Fibroblast of pulmonary artery (primary cell): ENCODE measurements at regions not wholly inside any gene's neighbourhood (a gene's known extent, or its start where the extent isn't known, plus 50 kb on each side); places are given as distances from the start of the nearest gene placed in this dataset.

Experiments
- DNase-seq: peaks from one replicate; pipeline ENCODE4 v3.0.0-alpha.2; 2010; ENCODE audit warnings: low read depth
- H3K4me3 ChIP-seq: replicated peaks from 2 replicates; pipeline ENCODE4 v1.5.1; 2011; ENCODE audit warnings: low read depth, mild to moderate bottlenecking, control low read depth, low read length, moderate library complexity
- CTCF ChIP-seq: IDR thresholded peaks from 2 replicates; pipeline ENCODE4 v1.5.1; 2011; ENCODE audit warnings: mild to moderate bottlenecking, control low read depth, low read length, inconsistent platforms; ENCODE audit errors: missing control alignments

DNA sequence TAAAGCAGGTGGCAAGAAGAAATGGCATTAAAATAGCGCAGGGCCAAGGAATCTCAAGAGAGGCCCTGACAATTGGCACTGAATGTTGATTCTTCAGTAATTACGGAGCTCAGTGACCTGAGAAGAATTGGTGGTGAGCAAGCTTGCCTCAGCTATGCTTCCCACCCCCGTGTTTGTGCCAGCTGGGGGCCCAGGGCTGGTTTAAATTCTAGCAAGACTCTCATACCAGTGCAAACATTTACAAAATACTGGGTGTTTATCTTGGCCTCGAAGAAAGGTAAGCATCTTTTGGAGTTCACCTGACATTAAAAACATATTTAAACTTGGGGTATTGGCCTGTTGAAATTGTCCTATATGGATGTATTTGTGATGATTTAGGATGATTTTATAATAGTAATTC, 296.7 kb upstream of the USP25 start:
- no peak for DNase-seq
- TF ChIP-seq CTCF = no peak
- no peak overlapping the region for H3K4me3 ChIP-seq

DNA sequence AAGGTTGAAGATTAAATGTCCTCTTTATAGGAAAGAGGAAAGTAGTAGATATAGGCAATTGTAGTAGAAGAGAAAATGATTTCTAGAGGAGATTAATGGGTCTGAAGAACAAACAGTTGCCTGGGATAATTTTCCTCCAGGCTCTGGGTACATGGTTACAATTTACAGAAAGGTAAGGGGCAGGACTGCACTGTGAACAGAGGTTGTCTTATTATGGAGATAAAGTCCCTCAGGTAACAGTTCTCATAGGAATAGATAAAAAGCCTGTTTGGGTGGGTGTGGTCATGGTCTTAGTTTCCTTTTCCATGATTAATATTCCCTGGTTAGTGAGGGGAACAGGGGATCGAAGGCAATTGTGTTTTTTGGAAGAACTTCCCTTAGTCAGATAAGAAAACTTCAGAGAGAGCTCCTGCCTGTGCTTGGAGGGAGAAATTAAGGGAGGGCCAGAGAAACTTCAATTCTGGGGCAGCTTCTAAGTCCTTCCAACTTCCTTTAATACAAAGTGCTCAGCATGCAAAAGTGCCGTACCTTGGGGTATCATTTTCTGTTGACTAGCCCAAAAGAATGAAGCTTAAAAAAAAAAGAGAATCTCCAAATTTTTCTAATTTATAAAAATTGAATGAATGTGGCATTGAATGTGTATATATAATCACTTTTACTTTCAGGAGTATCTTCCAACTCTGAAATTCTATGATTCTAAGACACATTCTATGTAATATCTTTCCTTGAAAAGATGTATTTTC, 295.4 kb upstream of the USP25 start:
- no peak for TF ChIP-seq CTCF

DNA sequence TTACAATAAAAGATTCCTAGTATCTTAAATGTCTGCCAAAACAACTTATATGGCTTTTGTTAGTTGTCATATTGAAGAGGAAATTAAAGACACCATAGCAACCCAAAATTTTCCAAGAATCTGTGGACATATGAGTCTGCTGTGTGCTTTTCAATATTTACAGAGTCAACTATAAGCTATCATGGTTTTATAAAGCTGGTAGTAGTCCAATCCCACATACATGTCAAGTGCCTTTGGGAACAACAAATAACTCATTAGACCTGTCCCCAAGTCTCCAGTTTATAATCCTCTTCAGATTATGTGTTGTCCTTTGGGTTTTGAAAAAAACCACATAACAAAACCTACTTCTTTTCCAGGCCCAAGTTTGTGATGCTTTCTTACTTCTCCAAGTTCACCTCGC, 293.8 kb upstream of the USP25 start:
- no peak for TF ChIP-seq CTCF
- H3K4me3 ChIP-seq = no peak overlapping the region
- no peak for DNase-seq

More for the DNA sequence above, 295.4 kb upstream of the USP25 start:
- no peak for DNase-seq
- no peak overlapping the region for H3K4me3 ChIP-seq

DNA sequence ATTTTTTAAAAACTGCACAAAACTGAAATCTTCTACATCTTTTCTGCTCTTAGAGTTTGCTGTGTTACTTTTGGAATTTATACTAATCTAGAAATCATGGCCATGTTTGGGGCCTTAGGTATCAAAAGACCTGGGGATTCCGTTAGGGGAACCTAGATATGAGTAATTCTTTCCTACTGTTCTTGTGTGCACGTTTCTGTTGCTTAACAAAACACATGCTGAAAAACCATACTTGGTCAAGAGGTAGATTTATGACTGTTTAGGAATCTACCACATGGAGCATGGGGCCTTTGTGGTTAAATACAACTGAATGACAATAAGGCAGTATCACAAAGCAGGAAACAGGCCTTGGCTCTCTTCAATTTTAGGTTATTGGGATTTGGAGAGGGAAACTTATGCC, 291.9 kb upstream of the USP25 start:
- peak; percentile 57 for DNase-seq
- no peak overlapping the region for H3K4me3 ChIP-seq
- no peak for TF ChIP-seq CTCF

- no peak overlapping the region for H3K4me3 ChIP-seq
- TF ChIP-seq CTCF = no peak
- DNase-seq = no peak
Measured at GRCh38 chr21:15439726-15440125, 290.1 kb upstream of the USP25 start.

DNA sequence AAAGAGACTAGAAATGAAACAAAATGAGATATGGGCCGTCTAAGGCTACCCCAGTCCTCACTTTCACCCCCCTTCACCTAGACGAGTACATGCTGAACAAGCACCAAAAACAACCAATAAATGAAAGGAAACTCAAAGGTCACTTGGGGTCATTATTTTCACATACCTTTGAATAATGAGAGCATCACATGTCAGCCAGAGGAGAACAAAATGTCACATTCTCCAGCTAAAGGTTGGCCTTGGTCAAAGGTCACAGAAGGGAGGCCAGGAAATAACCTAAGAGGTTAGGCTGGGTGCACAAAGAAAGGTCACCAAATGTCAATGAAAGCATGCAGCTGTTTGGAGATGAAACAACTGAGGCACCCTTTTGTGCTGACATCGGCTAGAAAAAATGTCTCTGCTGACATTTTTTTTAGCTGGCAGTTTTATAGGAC, 288.7 kb upstream of the USP25 start:
- DNase-seq = no peak
- TF ChIP-seq CTCF = no peak
- H3K4me3 ChIP-seq = no peak overlapping the region

GRCh38 chr21:15441992-15442391, 287.8 kb upstream of the USP25 start:
- DNase-seq = no peak
- H3K4me3 ChIP-seq = no peak overlapping the region
- no peak for TF ChIP-seq CTCF
